ENCODE measurements at regions not wholly inside any gene's neighbourhood (a gene's known extent, or its start where the extent isn't known, plus 50 kb on each side); places are given as distances from the start of the nearest gene placed in this dataset.
A peak's percentile ranks its signal among the peaks of the same experiment; 100 is the strongest.

GRCh38 chr20:60500038-60500701 lies 541.9 kb downstream of the CDH26 start:
- H3K9me3 ChIP-seq (replicated peaks; ENCODE audit: low read length): no peaks in the 10 kb centered on the region
- H3K36me3 ChIP-seq (ENCODE audit: insufficient read depth, low read length): no peaks in the 10 kb centered on the region
- H3K4me3 ChIP-seq (ENCODE audit: low read length): no peak overlapping the region
- no peak overlapping the region for H3K9ac ChIP-seq (ENCODE audit: low read depth, low read length)
- H3K4me1 ChIP-seq (ENCODE audit: control insufficient read depth, insufficient read depth, low read length): no peaks in the 10 kb centered on the region
- no peak overlapping the region for H3K4me2 ChIP-seq (ENCODE audit: low read length)
- H3K27me3 ChIP-seq (ENCODE audit: control insufficient read depth, insufficient read depth, low read length): peaks cover 15% of the 10 kb centered on the region

GRCh38 chr20:60501048-60501447 lies 542.8 kb downstream of the CDH26 start:
- Histone ChIP-seq H3K4me2 (ENCODE audit: low read length) (no peak overlapping the region), H3K9me3 (replicated peaks; ENCODE audit: low read length) (no peaks in the 10 kb centered on the region), H3K4me1 (ENCODE audit: control insufficient read depth, insufficient read depth, low read length) (no peaks in the 10 kb centered on the region), H3K4me3 (ENCODE audit: low read length) (no peak overlapping the region), H3K27me3 (ENCODE audit: control insufficient read depth, insufficient read depth, low read length) (peaks cover 22% of the 10 kb centered on the region), H3K9ac (ENCODE audit: low read depth, low read length) (no peak overlapping the region), H3K36me3 (ENCODE audit: insufficient read depth, low read length) (no peaks in the 10 kb centered on the region)

- Histone ChIP-seq H3K9me3 (replicated peaks; ENCODE audit: low read length) (no peaks in the 10 kb centered on the region), H3K27me3 (ENCODE audit: control insufficient read depth, insufficient read depth, low read length) (peaks cover 19% of the 10 kb centered on the region), H3K4me2 (ENCODE audit: low read length) (no peak overlapping the region), H3K4me3 (ENCODE audit: low read length) (no peak overlapping the region), H3K9ac (ENCODE audit: low read depth, low read length) (no peak overlapping the region), H3K36me3 (ENCODE audit: insufficient read depth, low read length) (no peaks in the 10 kb centered on the region), H3K4me1 (ENCODE audit: control insufficient read depth, insufficient read depth, low read length) (no peaks in the 10 kb centered on the region)
Measured at GRCh38 chr20:60502881-60503280, 544.7 kb downstream of the CDH26 start.

GRCh38 chr20:60505423-60505822 lies 547.2 kb downstream of the CDH26 start:
- H3K4me2 ChIP-seq (ENCODE audit: low read length): no peak overlapping the region
- H3K36me3 ChIP-seq (ENCODE audit: insufficient read depth, low read length): no peaks in the 10 kb centered on the region
- H3K9ac ChIP-seq (ENCODE audit: low read depth, low read length): no peak overlapping the region
- H3K4me1 ChIP-seq (ENCODE audit: control insufficient read depth, insufficient read depth, low read length): no peaks in the 10 kb centered on the region
- no peaks in the 10 kb centered on the region for H3K9me3 ChIP-seq (replicated peaks; ENCODE audit: low read length)
- no peak overlapping the region for H3K4me3 ChIP-seq (ENCODE audit: low read length)
- peaks cover 18% of the 10 kb centered on the region for H3K27me3 ChIP-seq (ENCODE audit: control insufficient read depth, insufficient read depth, low read length)

- Histone ChIP-seq H3K9ac (ENCODE audit: low read depth, low read length) (no peak overlapping the region), H3K4me2 (ENCODE audit: low read length) (no peak overlapping the region), H3K36me3 (ENCODE audit: insufficient read depth, low read length) (no peaks in the 10 kb centered on the region), H3K4me1 (ENCODE audit: control insufficient read depth, insufficient read depth, low read length) (no peaks in the 10 kb centered on the region), H3K27me3 (ENCODE audit: control insufficient read depth, insufficient read depth, low read length) (peaks cover 18% of the 10 kb centered on the region), H3K4me3 (ENCODE audit: low read length) (no peak overlapping the region), H3K9me3 (replicated peaks; ENCODE audit: low read length) (no peaks in the 10 kb centered on the region)
Measured at GRCh38 chr20:60506061-60506460, 547.8 kb downstream of the CDH26 start.

- Histone ChIP-seq H3K9ac (ENCODE audit: low read depth, low read length) (no peak overlapping the region), H3K4me2 (ENCODE audit: low read length) (no peak overlapping the region), H3K36me3 (ENCODE audit: insufficient read depth, low read length) (no peaks in the 10 kb centered on the region), H3K4me3 (ENCODE audit: low read length) (no peak overlapping the region), H3K27me3 (ENCODE audit: control insufficient read depth, insufficient read depth, low read length) (peaks cover 18% of the 10 kb centered on the region), H3K9me3 (replicated peaks; ENCODE audit: low read length) (no peaks in the 10 kb centered on the region), H3K4me1 (ENCODE audit: control insufficient read depth, insufficient read depth, low read length) (peaks cover 4% of the 10 kb centered on the region)
Measured at GRCh38 chr20:60507087-60507694, 549.0 kb downstream of the CDH26 start.

- H3K9ac ChIP-seq (ENCODE audit: low read depth, low read length): no peak overlapping the region
- no peak overlapping the region for H3K4me2 ChIP-seq (ENCODE audit: low read length)
- no peak overlapping the region for H3K4me3 ChIP-seq (ENCODE audit: low read length)
Measured at GRCh38 chr20:60509407-60509806, 551.2 kb downstream of the CDH26 start.

GRCh38 chr20:60510356-60510755 lies 552.1 kb downstream of the CDH26 start:
- Histone ChIP-seq H3K36me3 (ENCODE audit: insufficient read depth, low read length) (no peaks in the 10 kb centered on the region), H3K9me3 (replicated peaks; ENCODE audit: low read length) (no peaks in the 10 kb centered on the region), H3K27me3 (ENCODE audit: control insufficient read depth, insufficient read depth, low read length) (peaks cover 16% of the 10 kb centered on the region), H3K9ac (ENCODE audit: low read depth, low read length) (no peak overlapping the region), H3K4me2 (ENCODE audit: low read length) (no peak overlapping the region), H3K4me1 (ENCODE audit: control insufficient read depth, insufficient read depth, low read length) (peaks cover 10% of the 10 kb centered on the region), H3K4me3 (ENCODE audit: low read length) (no peak overlapping the region)

More at GRCh38 chr20:60509407-60509806, 551.2 kb downstream of the CDH26 start:
- Histone ChIP-seq H3K9me3 (replicated peaks; ENCODE audit: low read length) (no peaks in the 10 kb centered on the region), H3K36me3 (ENCODE audit: insufficient read depth, low read length) (no peaks in the 10 kb centered on the region), H3K27me3 (ENCODE audit: control insufficient read depth, insufficient read depth, low read length) (peaks cover 18% of the 10 kb centered on the region), H3K4me1 (ENCODE audit: control insufficient read depth, insufficient read depth, low read length) (peaks cover 10% of the 10 kb centered on the region)

GRCh38 chr20:60512443-60512842 lies 554.2 kb downstream of the CDH26 start:
- H3K9ac ChIP-seq (ENCODE audit: low read depth, low read length): no peak overlapping the region
- no peaks in the 10 kb centered on the region for H3K36me3 ChIP-seq (ENCODE audit: insufficient read depth, low read length)
- peak overlapping the region; percentile 55 for H3K4me2 ChIP-seq (ENCODE audit: low read length)
- H3K9me3 ChIP-seq (replicated peaks; ENCODE audit: low read length): no peaks in the 10 kb centered on the region
- peaks cover 10% of the 10 kb centered on the region for H3K4me1 ChIP-seq (ENCODE audit: control insufficient read depth, insufficient read depth, low read length)
- peaks cover 3% of the 10 kb centered on the region for H3K27me3 ChIP-seq (ENCODE audit: control insufficient read depth, insufficient read depth, low read length)
- H3K4me3 ChIP-seq (ENCODE audit: low read length): no peak overlapping the region

- Histone ChIP-seq H3K4me1 (ENCODE audit: control insufficient read depth, insufficient read depth, low read length) (peaks cover 10% of the 10 kb centered on the region), H3K36me3 (ENCODE audit: insufficient read depth, low read length) (no peaks in the 10 kb centered on the region), H3K27me3 (ENCODE audit: control insufficient read depth, insufficient read depth, low read length) (peaks cover 6% of the 10 kb centered on the region), H3K4me2 (ENCODE audit: low read length) (no peak overlapping the region), H3K9ac (ENCODE audit: low read depth, low read length) (no peak overlapping the region), H3K4me3 (ENCODE audit: low read length) (no peak overlapping the region), H3K9me3 (replicated peaks; ENCODE audit: low read length) (no peaks in the 10 kb centered on the region)
Measured at GRCh38 chr20:60513141-60513540, 554.9 kb downstream of the CDH26 start.

GRCh38 chr20:60516442-60516841 lies 558.2 kb downstream of the CDH26 start:
- Histone ChIP-seq H3K4me1 (ENCODE audit: control insufficient read depth, insufficient read depth, low read length) (peaks cover 10% of the 10 kb centered on the region), H3K4me3 (ENCODE audit: low read length) (no peak overlapping the region), H3K9ac (ENCODE audit: low read depth, low read length) (no peak overlapping the region), H3K36me3 (ENCODE audit: insufficient read depth, low read length) (no peaks in the 10 kb centered on the region), H3K4me2 (ENCODE audit: low read length) (no peak overlapping the region), H3K9me3 (replicated peaks; ENCODE audit: low read length) (no peaks in the 10 kb centered on the region), H3K27me3 (ENCODE audit: control insufficient read depth, insufficient read depth, low read length) (peaks cover 12% of the 10 kb centered on the region)

- Histone ChIP-seq H3K9me3 (replicated peaks; ENCODE audit: low read length) (no peaks in the 10 kb centered on the region), H3K4me1 (ENCODE audit: control insufficient read depth, insufficient read depth, low read length) (no peaks in the 10 kb centered on the region), H3K4me2 (ENCODE audit: low read length) (no peak overlapping the region), H3K4me3 (ENCODE audit: low read length) (no peak overlapping the region), H3K27me3 (ENCODE audit: control insufficient read depth, insufficient read depth, low read length) (peaks cover 23% of the 10 kb centered on the region), H3K9ac (ENCODE audit: low read depth, low read length) (no peak overlapping the region), H3K36me3 (ENCODE audit: insufficient read depth, low read length) (no peaks in the 10 kb centered on the region)
Measured at GRCh38 chr20:60518022-60518421, 559.8 kb downstream of the CDH26 start.
